MM.1S (cell line): ENCODE measurements at regions not wholly inside any gene's neighbourhood (a gene's known extent, or its start where the extent isn't known, plus 50 kb on each side); places are given as distances from the start of the nearest gene placed in this dataset.

Source experiments
- DNase-seq: peaks from one replicate; pipeline ENCODE4 v3.0.0-alpha.2; 2015
- H2AFZ ChIP-seq: fragments of 300-600 bp; sonication (generic); 2 replicates; pipeline ENCODE4 v1.6.0; 2016; ENCODE audit warnings: antibody characterized with exemption, low read length
- H3F3A ChIP-seq: fragments of 300-600 bp; sonication (generic); 2 replicates; pipeline ENCODE4 v1.6.1; 2016; ENCODE audit warnings: mild to moderate bottlenecking, antibody characterized with exemption, low read length, moderate library complexity, mixed read lengths; ENCODE audit not compliant: insufficient read depth
- H3K27ac ChIP-seq: fragments of 300-600 bp; sonication (generic); 2 replicates; pipeline ENCODE4 v1.5.1; 2016; ENCODE audit warnings: mild to moderate bottlenecking, low read length
- H3K27me3 ChIP-seq: fragments of 300-600 bp; sonication (generic); replicated peaks from 2 replicates; pipeline ENCODE4 v1.6.0; 2016; ENCODE audit warnings: low read length; ENCODE audit not compliant: insufficient read depth
- H3K36me3 ChIP-seq: fragments of 300-600 bp; sonication (generic); replicated peaks from 2 replicates; pipeline ENCODE4 v1.6.1; 2016; ENCODE audit warnings: mild to moderate bottlenecking, low read length, mixed read lengths; ENCODE audit not compliant: insufficient read depth
- H3K4me1 ChIP-seq: fragments of 300-600 bp; sonication (generic); 2 replicates; pipeline ENCODE4 v1.6.1; 2016; ENCODE audit warnings: low read length, mixed read lengths
- H3K4me2 ChIP-seq: fragments of 300-600 bp; sonication (generic); 2 replicates; pipeline ENCODE4 v1.6.0; 2016; ENCODE audit warnings: low read depth, low read length
- H3K4me3 ChIP-seq: fragments of 300-600 bp; sonication (generic); 2 replicates; pipeline ENCODE4 v1.5.1; 2016; ENCODE audit warnings: low read length, mixed read lengths
- H3K79me2 ChIP-seq: fragments of 300-600 bp; sonication (generic); 2 replicates; pipeline ENCODE4 v1.6.1; 2016; ENCODE audit warnings: mixed run types, low read length, mixed read lengths
- H3K9ac ChIP-seq: fragments of 300-600 bp; sonication (generic); 2 replicates; pipeline ENCODE4 v1.6.1; 2016; ENCODE audit warnings: low read length, mixed read lengths
- H3K9me2 ChIP-seq: fragments of 300-600 bp; sonication (generic); replicated peaks from 2 replicates; pipeline ENCODE4 v1.6.1; 2016; ENCODE audit warnings: mild to moderate bottlenecking, low read length, mixed read lengths; ENCODE audit not compliant: insufficient read depth
- H3K9me3 ChIP-seq: fragments of 300-600 bp; sonication (generic); replicated peaks from 2 replicates; pipeline ENCODE4 v1.6.1; 2016; ENCODE audit warnings: mild to moderate bottlenecking, low read length, mixed read lengths; ENCODE audit not compliant: insufficient read depth
- H4K20me1 ChIP-seq: fragments of 300-600 bp; sonication (generic); 2 replicates; pipeline ENCODE4 v1.6.1; 2016; ENCODE audit warnings: mild to moderate bottlenecking, low read length, moderate library complexity, mixed read lengths; ENCODE audit not compliant: insufficient read depth
- EZH2 ChIP-seq: fragments of 300-600 bp; sonication (generic); optimal IDR thresholded peaks from 2 replicates; pipeline ENCODE3; 2017; ENCODE audit warnings: low read depth, mild to moderate bottlenecking, antibody characterized with exemption, low read length, mixed read lengths
- EZH2phosphoT487 ChIP-seq: fragments of 300-600 bp; sonication (generic); IDR thresholded peaks from 2 replicates; pipeline ENCODE4 v1.6.1; 2018; ENCODE audit warnings: antibody characterized with exemption, low read length
- TF ChIP-seq, protein P1 (sequence below): fragments of 300-600 bp; sonication (generic); IDR thresholded peaks from 2 replicates; pipeline ENCODE4 v1.5.1; 2016; ENCODE audit warnings: antibody characterized with exemption, low read length, mixed read lengths

DNA sequence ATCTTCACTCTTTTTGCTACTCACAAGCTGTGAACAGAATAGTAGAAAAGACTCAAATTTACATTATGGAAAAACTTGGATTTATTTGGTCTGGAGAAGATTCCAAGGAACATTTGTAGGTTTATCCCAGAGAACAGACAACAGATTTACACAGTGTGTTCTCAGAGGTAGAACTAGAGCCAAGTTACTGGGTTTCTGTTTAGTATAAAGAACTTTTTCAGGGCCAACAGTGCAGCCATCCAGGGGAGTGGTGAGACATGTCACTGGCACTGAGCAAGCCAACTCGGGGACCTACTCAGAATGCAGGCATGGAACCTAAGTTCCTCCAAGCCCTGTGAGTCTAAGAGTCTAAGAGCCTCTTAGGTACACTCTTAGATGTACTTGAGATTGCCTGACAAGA, 142.6 kb downstream of the OMA1 start:
- no peaks in the 10 kb centered on the region for H4K20me1 ChIP-seq
- H3K9me2 ChIP-seq = no peaks in the 10 kb centered on the region
- no peaks in the 10 kb centered on the region for H3F3A ChIP-seq
- H3K4me1 ChIP-seq = no peaks in the 10 kb centered on the region
- H3K36me3 ChIP-seq = no peaks in the 10 kb centered on the region
- no peak overlapping the region for H3K9ac ChIP-seq
- TF ChIP-seq EZH2 (no peak), EZH2phosphoT487 (no peak)
- TF ChIP-seq, protein P1, sequence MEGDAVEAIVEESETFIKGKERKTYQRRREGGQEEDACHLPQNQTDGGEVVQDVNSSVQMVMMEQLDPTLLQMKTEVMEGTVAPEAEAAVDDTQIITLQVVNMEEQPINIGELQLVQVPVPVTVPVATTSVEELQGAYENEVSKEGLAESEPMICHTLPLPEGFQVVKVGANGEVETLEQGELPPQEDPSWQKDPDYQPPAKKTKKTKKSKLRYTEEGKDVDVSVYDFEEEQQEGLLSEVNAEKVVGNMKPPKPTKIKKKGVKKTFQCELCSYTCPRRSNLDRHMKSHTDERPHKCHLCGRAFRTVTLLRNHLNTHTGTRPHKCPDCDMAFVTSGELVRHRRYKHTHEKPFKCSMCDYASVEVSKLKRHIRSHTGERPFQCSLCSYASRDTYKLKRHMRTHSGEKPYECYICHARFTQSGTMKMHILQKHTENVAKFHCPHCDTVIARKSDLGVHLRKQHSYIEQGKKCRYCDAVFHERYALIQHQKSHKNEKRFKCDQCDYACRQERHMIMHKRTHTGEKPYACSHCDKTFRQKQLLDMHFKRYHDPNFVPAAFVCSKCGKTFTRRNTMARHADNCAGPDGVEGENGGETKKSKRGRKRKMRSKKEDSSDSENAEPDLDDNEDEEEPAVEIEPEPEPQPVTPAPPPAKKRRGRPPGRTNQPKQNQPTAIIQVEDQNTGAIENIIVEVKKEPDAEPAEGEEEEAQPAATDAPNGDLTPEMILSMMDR = no peak
- no peak overlapping the region for H3K4me2 ChIP-seq
- H3K27ac ChIP-seq = no peak overlapping the region
- H2AFZ ChIP-seq = no peak overlapping the region
- H3K9me3 ChIP-seq = no peaks in the 10 kb centered on the region
- no peak overlapping the region for H3K4me3 ChIP-seq
- H3K79me2 ChIP-seq = no peaks in the 10 kb centered on the region
- H3K27me3 ChIP-seq = no peaks in the 10 kb centered on the region
- no peak for DNase-seq

DNA sequence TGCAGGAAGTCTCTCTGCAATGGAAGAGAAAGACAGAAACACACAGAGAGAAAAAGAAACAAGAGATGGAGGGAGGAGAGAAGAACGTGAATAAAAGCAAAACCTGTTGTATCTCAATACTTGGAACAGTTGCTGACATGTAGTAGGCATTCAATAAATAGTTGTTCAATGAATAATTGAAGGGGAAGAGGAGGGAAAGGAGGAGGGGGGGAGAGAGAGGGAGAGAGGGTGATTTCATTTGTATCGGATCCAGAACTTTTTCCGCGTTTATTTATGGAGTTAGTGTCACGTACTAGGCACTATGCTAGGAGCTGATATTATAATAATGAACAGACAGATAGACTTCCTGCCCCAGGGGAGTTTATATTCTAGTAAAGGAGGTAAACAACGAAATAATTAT, 144.1 kb downstream of the OMA1 start:
- no peaks in the 10 kb centered on the region for H3K4me1 ChIP-seq
- H3K36me3 ChIP-seq = no peaks in the 10 kb centered on the region
- H2AFZ ChIP-seq = no peak overlapping the region
- DNase-seq = no peak
- H3F3A ChIP-seq = no peaks in the 10 kb centered on the region
- no peaks in the 10 kb centered on the region for H3K79me2 ChIP-seq
- no peaks in the 10 kb centered on the region for H3K27me3 ChIP-seq
- H3K27ac ChIP-seq = no peak overlapping the region
- H3K4me3 ChIP-seq = no peak overlapping the region
- no peaks in the 10 kb centered on the region for H4K20me1 ChIP-seq
- no peak overlapping the region for H3K9ac ChIP-seq
- H3K4me2 ChIP-seq = no peak overlapping the region
- H3K9me3 ChIP-seq = no peaks in the 10 kb centered on the region
- H3K9me2 ChIP-seq = no peaks in the 10 kb centered on the region
- TF ChIP-seq, protein P1 = no peak
- no peak for TF ChIP-seq EZH2
- no peak for TF ChIP-seq EZH2phosphoT487

DNA sequence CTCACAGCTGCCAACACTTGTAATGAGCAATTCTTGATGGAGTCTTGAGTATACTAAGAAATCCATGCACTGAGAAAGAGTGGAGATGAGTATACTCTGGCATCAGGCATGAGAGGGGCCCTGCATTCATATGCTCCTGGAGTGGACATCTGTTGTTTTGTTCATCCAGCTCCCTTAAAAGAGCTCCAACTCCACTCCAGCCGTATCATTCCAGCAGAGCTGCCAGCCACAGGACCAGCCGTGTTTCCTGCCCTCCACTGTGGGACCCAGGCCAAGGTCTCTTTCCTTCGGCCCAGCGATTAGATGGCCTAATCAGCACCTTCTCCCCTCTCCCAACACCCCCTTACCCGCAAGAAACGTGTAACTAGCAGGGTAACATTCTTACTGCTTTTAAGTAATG, 144.5 kb downstream of the OMA1 start:
- Histone ChIP-seq H3K36me3 (no peaks in the 10 kb centered on the region), H3F3A (no peaks in the 10 kb centered on the region), H3K4me1 (no peaks in the 10 kb centered on the region), H3K9me3 (no peaks in the 10 kb centered on the region), H3K27ac (no peak overlapping the region), H3K27me3 (no peaks in the 10 kb centered on the region), H3K9me2 (no peaks in the 10 kb centered on the region), H2AFZ (no peak overlapping the region), H3K9ac (no peak overlapping the region), H3K4me2 (no peak overlapping the region), H3K79me2 (no peaks in the 10 kb centered on the region), H4K20me1 (no peaks in the 10 kb centered on the region), H3K4me3 (no peak overlapping the region)
- TF ChIP-seq EZH2phosphoT487 (no peak), EZH2 (no peak)
- TF ChIP-seq, protein P1 = no peak
- no peak for DNase-seq
